IMR-90 (cell line): ENCODE measurements at regions not wholly inside any gene's neighbourhood (a gene's known extent, or its start where the extent isn't known, plus 50 kb on each side); places are given as distances from the start of the nearest gene placed in this dataset.

Experiments
- ATAC-seq: fragments of 200-7000 bp; cut with Tn5 transposase; 2 replicates; pipeline ENCODE4 v1.9.1; 2020; ENCODE audit warnings: low read depth, mild to moderate bottlenecking, moderate library complexity
- BruUV-seq: library from RNA; stranded (reverse); fragments of 400-500 nt; replicated peaks from 2 replicates; lab custom pipeline; 2021; lab: Mats Ljungman, UMichigan
- CTCF ChIA-PET: fragments of 300-600 bp; formaldehyde crosslinking; extraction: SDS; loops from one replicate; lab custom pipeline; 2021; ENCODE audit warnings: antibody characterized with exemption; lab: Yijun Ruan, JAX
- POLR2A ChIA-PET: fragments of 300-600 bp; sonication (Branson Sonifier 250); formaldehyde crosslinking; loops from one replicate; lab custom pipeline; 2022; ENCODE audit warnings: antibody characterized with exemption; ENCODE audit not compliant: unreplicated experiment; lab: Charles Lee
- DNase-seq: peaks from one replicate; pipeline ENCODE4 v3.0.0; 2013
- H2AFZ ChIP-seq: replicated peaks from 2 replicates; pipeline ENCODE3; 2013; ENCODE audit warnings: low read length, mild to moderate bottlenecking; ENCODE audit not compliant: poor library complexity
- H2AK5ac ChIP-seq: 2 replicates; pipeline ENCODE4 v1.6.1; 2013; ENCODE audit warnings: low read depth, low read length, inconsistent platforms
- H2AK9ac ChIP-seq: replicated peaks from 2 replicates; pipeline ENCODE3; 2013; ENCODE audit warnings: mild to moderate bottlenecking, low read depth, low read length, moderate library complexity; ENCODE audit not compliant: poor library complexity
- H2BK120ac ChIP-seq: 2 replicates; pipeline ENCODE4 v1.6.1; 2013; ENCODE audit warnings: low read depth, low read length, inconsistent platforms
- H2BK15ac ChIP-seq: 3 replicates; pipeline ENCODE4 v1.6.1; 2013; ENCODE audit warnings: low read depth, low read length, inconsistent platforms
- H2BK20ac ChIP-seq: 2 replicates; pipeline ENCODE4 v1.6.1; 2013; ENCODE audit warnings: low read depth, mild to moderate bottlenecking, inconsistent platforms, low read length, moderate library complexity
- H2BK5ac ChIP-seq: 2 replicates; pipeline ENCODE4 v1.6.1; 2013; ENCODE audit warnings: mild to moderate bottlenecking, low read depth, low read length, inconsistent platforms; ENCODE audit not compliant: poor library complexity, severe bottlenecking
- H3K14ac ChIP-seq: replicated peaks from 2 replicates; pipeline ENCODE4 v1.6.1; 2013; ENCODE audit warnings: low read depth, low read length, inconsistent platforms
- H3K18ac ChIP-seq: 2 replicates; pipeline ENCODE4 v1.6.1; 2013; ENCODE audit warnings: low read depth, low read length, control low read depth
- H3K23ac ChIP-seq: 2 replicates; pipeline ENCODE4 v1.6.1; 2013; ENCODE audit warnings: low read depth, low read length, inconsistent platforms
- H3K27ac ChIP-seq: 2 replicates; pipeline ENCODE4 v1.5.1; 2013; ENCODE audit warnings: mild to moderate bottlenecking, control low read depth, low read length; ENCODE audit not compliant: insufficient read depth
- H3K27me3 ChIP-seq: 2 replicates; pipeline ENCODE4 v1.6.1; 2013; ENCODE audit warnings: low read length; ENCODE audit not compliant: control insufficient read depth, insufficient read depth
- H3K36me3 ChIP-seq: 2 replicates; pipeline ENCODE4 v1.6.1; 2013; ENCODE audit warnings: low read length, mixed read lengths; ENCODE audit not compliant: control insufficient read depth, insufficient read depth
- H3K4ac ChIP-seq: 2 replicates; pipeline ENCODE4 v1.6.1; 2013; ENCODE audit warnings: low read depth, low read length, inconsistent platforms
- H3K4me1 ChIP-seq: 2 replicates; pipeline ENCODE4 v1.6.1; 2013; ENCODE audit warnings: low read length, mixed read lengths; ENCODE audit not compliant: control insufficient read depth, insufficient read depth
- H3K4me2 ChIP-seq: 2 replicates; pipeline ENCODE4 v1.6.1; 2013; ENCODE audit warnings: low read depth, mild to moderate bottlenecking, control low read depth, low read length, moderate library complexity
- H3K4me3 ChIP-seq: 2 replicates; pipeline ENCODE4 v1.5.1; 2013; ENCODE audit warnings: low read depth, mild to moderate bottlenecking, control low read depth, low read length, moderate library complexity; ENCODE audit not compliant: insufficient read depth
- H3K56ac ChIP-seq: 2 replicates; pipeline ENCODE4 v1.6.1; 2013; ENCODE audit warnings: low read length, inconsistent platforms; ENCODE audit not compliant: insufficient read depth; ENCODE audit errors: extremely low read depth
- H3K79me1 ChIP-seq, 2 experiments: 2 replicates each; pipeline ENCODE4 v1.6.1; 2013; ENCODE audit warnings: low read length in 2 of 2, inconsistent platforms in 1 of 2, low read depth in 1 of 2
- H3K9ac ChIP-seq: 2 replicates; pipeline ENCODE4 v1.6.1; 2013; ENCODE audit warnings: low read depth, low read length, control low read depth
- H3K9me1 ChIP-seq: 2 replicates; pipeline ENCODE4 v1.6.1; 2013; ENCODE audit warnings: low read length, inconsistent platforms; ENCODE audit not compliant: insufficient read depth
- H3K9me3 ChIP-seq: 2 replicates; pipeline ENCODE4 v1.6.1; 2013; ENCODE audit warnings: low read length; ENCODE audit not compliant: control insufficient read depth, insufficient read depth
- H4K20me1 ChIP-seq: 2 replicates; pipeline ENCODE4 v1.6.1; 2013; ENCODE audit warnings: low read length, inconsistent platforms; ENCODE audit not compliant: insufficient read depth
- H4K5ac ChIP-seq: 2 replicates; pipeline ENCODE4 v1.6.1; 2013; ENCODE audit warnings: mild to moderate bottlenecking, low read depth, low read length, control low read depth
- H4K8ac ChIP-seq, 2 experiments: 2 replicates each; pipeline ENCODE4 v1.6.1; 2013; ENCODE audit warnings: low read depth in 2 of 2, low read length in 2 of 2, control low read depth in 1 of 2, inconsistent platforms in 1 of 2
- H4K91ac ChIP-seq: 2 replicates; pipeline ENCODE4 v1.6.1; 2013; ENCODE audit warnings: low read depth, low read length, inconsistent platforms; ENCODE audit not compliant: insufficient read depth
- BHLHE40 ChIP-seq: fragments of 150-350 bp; IDR thresholded peaks from 2 replicates; pipeline ENCODE4 v1.6.1; 2016; ENCODE audit warnings: mild to moderate bottlenecking, low read depth, low read length
- CEBPB ChIP-seq: IDR thresholded peaks from 2 replicates; pipeline ENCODE4 v1.6.1; 2012; ENCODE audit warnings: low read depth, low read length, improper control_type of control experiment
- CHD1 ChIP-seq: IDR thresholded peaks from 2 replicates; pipeline ENCODE4 v1.6.1; 2012; ENCODE audit warnings: low read depth, low read length, improper control_type of control experiment
- FOS ChIP-seq: fragments of 150-350 bp; IDR thresholded peaks from 2 replicates; pipeline ENCODE4 v1.6.1; 2016; ENCODE audit warnings: low read depth, low read length
- MAZ ChIP-seq: IDR thresholded peaks from 2 replicates; pipeline ENCODE4 v1.6.1; 2012; ENCODE audit warnings: low read depth, mild to moderate bottlenecking, low read length, improper control_type of control experiment, moderate library complexity, borderline replicate concordance
- RAD21 ChIP-seq: IDR thresholded peaks from 2 replicates; pipeline ENCODE4 v1.6.1; 2012; ENCODE audit warnings: low read length, improper control_type of control experiment
- RCOR1 ChIP-seq: IDR thresholded peaks from 2 replicates; pipeline ENCODE4 v1.6.1; 2012; ENCODE audit warnings: mild to moderate bottlenecking, low read length, improper control_type of control experiment; ENCODE audit not compliant: insufficient replicate concordance
- RFX5 ChIP-seq: IDR thresholded peaks from 2 replicates; pipeline ENCODE4 v1.8.0; 2012; ENCODE audit warnings: low read depth, mild to moderate bottlenecking, low read length, moderate library complexity
- SMC3 ChIP-seq: fragments of 150-350 bp; IDR thresholded peaks from 2 replicates; pipeline ENCODE4 v1.6.1; 2016; ENCODE audit warnings: low read depth, mild to moderate bottlenecking, antibody characterized with exemption, low read length, moderate library complexity
- WGBS, 2 experiments: methylation state at CpG; one replicate each; pipeline versions ENCODE4 v1.1.5 to v1.1.7; 2013; ENCODE audit warnings: missing lambda C conversion rate in 2 of 2; ENCODE audit not compliant: insufficient read length in 1 of 2; ENCODE audit errors: extremely low coverage in 2 of 2; 5-methylcytosine and 5-hydroxymethylcytosine counted together
- dilution Hi-C: fragments of 300-500 bp; cut with HindIII; formaldehyde crosslinking; loops from one replicate; pipeline ENCODE4 v1.14.3; 2018; ENCODE audit warnings: low sequenced_read_pairs; ENCODE audit not compliant: unreplicated experiment
- in situ Hi-C: fragments of 300-500 bp; cut with MboI; formaldehyde crosslinking; loops from 3 replicates; pipeline ENCODE4 v1.14.3; 2019; ENCODE audit warnings: low sequenced_read_pairs, inconsistent platforms, mixed read lengths
- intact Hi-C: fragments of 100-400 bp; cut with micrococcal nuclease; formaldehyde crosslinking; loops from 2 replicates; pipeline ENCODE4 v1.10.0; 2022
- TF ChIP-seq, protein P1 (sequence below): fragments of 150-350 bp; IDR thresholded peaks from 2 replicates; pipeline ENCODE4 v1.6.1; 2016; ENCODE audit warnings: low read depth, mild to moderate bottlenecking, low read length, moderate library complexity, borderline replicate concordance
- TF ChIP-seq, protein P2 (sequence below): fragments of 150-350 bp; IDR thresholded peaks from 2 replicates; pipeline ENCODE4 v1.6.1; 2017; ENCODE audit warnings: mild to moderate bottlenecking, antibody characterized with exemption, low read length, low read depth

DNA sequence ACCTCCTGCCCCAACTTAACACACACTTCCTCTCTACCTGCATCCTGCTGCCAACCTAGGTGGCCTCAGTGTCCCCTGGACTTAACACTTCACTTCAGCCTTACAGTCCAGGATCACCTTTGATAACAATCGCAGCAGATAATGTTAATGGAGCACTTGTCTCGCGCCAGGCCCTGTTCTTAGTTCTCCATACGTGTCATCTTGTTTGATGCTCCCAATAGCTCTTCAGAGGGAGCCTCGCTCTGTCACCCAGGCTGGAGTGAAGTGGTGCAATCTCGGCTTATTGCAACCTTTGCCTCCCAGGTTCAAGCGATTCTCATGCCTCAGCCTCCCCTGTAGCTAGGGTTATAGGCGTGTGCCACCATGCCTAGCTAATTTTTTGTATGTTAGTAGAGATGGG is 62.7 kb upstream of the SHB start:
- dilution Hi-C loops (no loop called here), in situ Hi-C loops (no loop called here), intact Hi-C loops (no loop called here)
- no peak for TF ChIP-seq CEBPB
- TF ChIP-seq, protein P1, sequence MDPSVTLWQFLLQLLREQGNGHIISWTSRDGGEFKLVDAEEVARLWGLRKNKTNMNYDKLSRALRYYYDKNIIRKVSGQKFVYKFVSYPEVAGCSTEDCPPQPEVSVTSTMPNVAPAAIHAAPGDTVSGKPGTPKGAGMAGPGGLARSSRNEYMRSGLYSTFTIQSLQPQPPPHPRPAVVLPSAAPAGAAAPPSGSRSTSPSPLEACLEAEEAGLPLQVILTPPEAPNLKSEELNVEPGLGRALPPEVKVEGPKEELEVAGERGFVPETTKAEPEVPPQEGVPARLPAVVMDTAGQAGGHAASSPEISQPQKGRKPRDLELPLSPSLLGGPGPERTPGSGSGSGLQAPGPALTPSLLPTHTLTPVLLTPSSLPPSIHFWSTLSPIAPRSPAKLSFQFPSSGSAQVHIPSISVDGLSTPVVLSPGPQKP = no peak
- TF ChIP-seq SMC3 = no peak
- TF ChIP-seq BHLHE40 = no peak
- no peak for TF ChIP-seq RAD21
- TF ChIP-seq, protein P2, sequence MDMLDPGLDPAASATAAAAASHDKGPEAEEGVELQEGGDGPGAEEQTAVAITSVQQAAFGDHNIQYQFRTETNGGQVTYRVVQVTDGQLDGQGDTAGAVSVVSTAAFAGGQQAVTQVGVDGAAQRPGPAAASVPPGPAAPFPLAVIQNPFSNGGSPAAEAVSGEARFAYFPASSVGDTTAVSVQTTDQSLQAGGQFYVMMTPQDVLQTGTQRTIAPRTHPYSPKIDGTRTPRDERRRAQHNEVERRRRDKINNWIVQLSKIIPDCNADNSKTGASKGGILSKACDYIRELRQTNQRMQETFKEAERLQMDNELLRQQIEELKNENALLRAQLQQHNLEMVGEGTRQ = no peak
- no peak for TF ChIP-seq RCOR1
- TF ChIP-seq MAZ = no peak
- no peak for TF ChIP-seq RFX5
- TF ChIP-seq CHD1 = no peak
- no peak for TF ChIP-seq FOS
- H2BK20ac ChIP-seq = no peak overlapping the region
- H3K4me1 ChIP-seq = no peaks in the 10 kb centered on the region
- no peaks in the 10 kb centered on the region for H4K20me1 ChIP-seq
- no peak overlapping the region for H3K56ac ChIP-seq
- H3K79me1 ChIP-seq = no peaks in the 10 kb centered on the region
- no peak overlapping the region for H4K8ac ChIP-seq
- ATAC-seq (no peak), DNase-seq (no peak)
- H3K36me3 ChIP-seq = no peaks in the 10 kb centered on the region
- no peaks in the 10 kb centered on the region; the same call in 1 of the 2 replicates for H3K9me3 ChIP-seq
- H2BK5ac ChIP-seq = no peak overlapping the region
- no TSS peak for BruUV-seq
- H3K9ac ChIP-seq = no peak overlapping the region
- WGBS, 2 experiments = 75% methylated on average over 3 of the region's 8 CpGs; no CpG with 5 or more reads in 1 of the 2 experiments
- H2AK5ac ChIP-seq = no peak overlapping the region
- no peaks in the 10 kb centered on the region for H3K9me1 ChIP-seq
- H3K4me3 ChIP-seq = no peak overlapping the region
- H3K18ac ChIP-seq = no peak overlapping the region
- no peak overlapping the region for H2AK9ac ChIP-seq
- ChIA-PET CTCF (no interaction called here), POLR2A (no interaction called here)
- H3K27ac ChIP-seq = no peak overlapping the region
- H3K14ac ChIP-seq = no peak overlapping the region
- no peak overlapping the region for H3K23ac ChIP-seq
- H2BK15ac ChIP-seq = no peak overlapping the region
- H3K4ac ChIP-seq = no peak overlapping the region
- H4K5ac ChIP-seq = no peak overlapping the region
- H2AFZ ChIP-seq = no peak overlapping the region
- H4K91ac ChIP-seq = no peak overlapping the region
- H2BK120ac ChIP-seq = no peak overlapping the region
- peaks cover 75% of the 10 kb centered on the region for H3K27me3 ChIP-seq
- H3K4me2 ChIP-seq = no peak overlapping the region
